MM.1S (cell line): ENCODE measurements at regions not wholly inside any gene's neighbourhood (a gene's known extent, or its start where the extent isn't known, plus 50 kb on each side); places are given as distances from the start of the nearest gene placed in this dataset.

Experiments
- EZH2 ChIP-seq: fragments of 300-600 bp; sonication (generic); optimal IDR thresholded peaks from 2 replicates; pipeline ENCODE3; 2017; ENCODE audit warnings: low read depth, mild to moderate bottlenecking, antibody characterized with exemption, low read length, mixed read lengths
- EZH2phosphoT487 ChIP-seq: fragments of 300-600 bp; sonication (generic); IDR thresholded peaks from 2 replicates; pipeline ENCODE4 v1.6.1; 2018; ENCODE audit warnings: antibody characterized with exemption, low read length
- TF ChIP-seq, protein P1 (sequence below): fragments of 300-600 bp; sonication (generic); IDR thresholded peaks from 2 replicates; pipeline ENCODE4 v1.5.1; 2016; ENCODE audit warnings: antibody characterized with exemption, low read length, mixed read lengths

DNA sequence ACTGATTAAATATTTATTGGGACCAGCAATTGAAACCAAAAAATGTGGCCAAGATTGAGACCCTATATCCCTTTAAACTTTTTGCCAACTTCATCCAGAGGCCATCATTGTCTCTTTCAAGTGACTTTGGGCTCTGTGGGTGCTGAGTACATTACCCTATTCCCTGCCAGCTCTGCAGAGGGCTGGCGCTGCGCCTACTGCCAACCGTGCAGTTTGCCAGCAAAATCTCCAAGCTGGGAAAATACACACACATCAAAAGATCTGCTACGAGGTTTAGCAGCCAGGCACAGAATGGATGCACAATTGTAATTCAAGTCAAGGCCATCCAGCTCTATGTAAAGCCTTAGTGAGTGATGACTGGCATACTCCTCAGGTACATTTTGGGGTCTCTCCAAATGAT is 125.0 kb downstream of the CBLN4 start:
- TF ChIP-seq, protein P1, sequence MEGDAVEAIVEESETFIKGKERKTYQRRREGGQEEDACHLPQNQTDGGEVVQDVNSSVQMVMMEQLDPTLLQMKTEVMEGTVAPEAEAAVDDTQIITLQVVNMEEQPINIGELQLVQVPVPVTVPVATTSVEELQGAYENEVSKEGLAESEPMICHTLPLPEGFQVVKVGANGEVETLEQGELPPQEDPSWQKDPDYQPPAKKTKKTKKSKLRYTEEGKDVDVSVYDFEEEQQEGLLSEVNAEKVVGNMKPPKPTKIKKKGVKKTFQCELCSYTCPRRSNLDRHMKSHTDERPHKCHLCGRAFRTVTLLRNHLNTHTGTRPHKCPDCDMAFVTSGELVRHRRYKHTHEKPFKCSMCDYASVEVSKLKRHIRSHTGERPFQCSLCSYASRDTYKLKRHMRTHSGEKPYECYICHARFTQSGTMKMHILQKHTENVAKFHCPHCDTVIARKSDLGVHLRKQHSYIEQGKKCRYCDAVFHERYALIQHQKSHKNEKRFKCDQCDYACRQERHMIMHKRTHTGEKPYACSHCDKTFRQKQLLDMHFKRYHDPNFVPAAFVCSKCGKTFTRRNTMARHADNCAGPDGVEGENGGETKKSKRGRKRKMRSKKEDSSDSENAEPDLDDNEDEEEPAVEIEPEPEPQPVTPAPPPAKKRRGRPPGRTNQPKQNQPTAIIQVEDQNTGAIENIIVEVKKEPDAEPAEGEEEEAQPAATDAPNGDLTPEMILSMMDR: no peak
- TF ChIP-seq EZH2 (no peak), EZH2phosphoT487 (no peak)
